HepG2 (cell line): ENCODE measurements at regions not wholly inside any gene's neighbourhood (a gene's known extent, or its start where the extent isn't known, plus 50 kb on each side); places are given as distances from the start of the nearest gene placed in this dataset.

ENCODE experiments used
- RFXANK ChIP-seq: IDR thresholded peaks from 2 replicates; pipeline ENCODE4 v1.6.1; 2016
- SAFB2 ChIP-seq: sonication (generic); formaldehyde crosslinking; IDR thresholded peaks from 2 replicates; pipeline ENCODE4 v1.5.1; 2020; ENCODE audit warnings: missing genetic modification reagents, low read depth, mild to moderate bottlenecking, borderline replicate concordance
- ZNF44 ChIP-seq: sonication (generic); formaldehyde crosslinking; IDR thresholded peaks from 2 replicates; pipeline ENCODE4 v1.5.1; 2020; ENCODE audit warnings: mild to moderate bottlenecking, missing genetic modification reagents
- TF ChIP-seq, protein P1 (sequence below): sonication (generic); formaldehyde crosslinking; IDR thresholded peaks from 2 replicates; pipeline ENCODE4 v1.4.0; 2020; ENCODE audit warnings: missing genetic modification reagents

- no peak for TF ChIP-seq SAFB2
- TF ChIP-seq, protein P1, sequence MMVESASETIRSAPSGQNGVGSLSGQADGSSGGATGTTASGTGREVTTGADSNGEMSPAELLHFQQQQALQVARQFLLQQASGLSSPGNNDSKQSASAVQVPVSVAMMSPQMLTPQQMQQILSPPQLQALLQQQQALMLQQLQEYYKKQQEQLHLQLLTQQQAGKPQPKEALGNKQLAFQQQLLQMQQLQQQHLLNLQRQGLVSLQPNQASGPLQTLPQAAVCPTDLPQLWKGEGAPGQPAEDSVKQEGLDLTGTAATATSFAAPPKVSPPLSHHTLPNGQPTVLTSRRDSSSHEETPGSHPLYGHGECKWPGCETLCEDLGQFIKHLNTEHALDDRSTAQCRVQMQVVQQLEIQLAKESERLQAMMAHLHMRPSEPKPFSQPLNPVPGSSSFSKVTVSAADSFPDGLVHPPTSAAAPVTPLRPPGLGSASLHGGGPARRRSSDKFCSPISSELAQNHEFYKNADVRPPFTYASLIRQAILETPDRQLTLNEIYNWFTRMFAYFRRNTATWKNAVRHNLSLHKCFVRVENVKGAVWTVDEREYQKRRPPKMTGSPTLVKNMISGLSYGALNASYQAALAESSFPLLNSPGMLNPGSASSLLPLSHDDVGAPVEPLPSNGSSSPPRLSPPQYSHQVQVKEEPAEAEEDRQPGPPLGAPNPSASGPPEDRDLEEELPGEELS (CRISPR knock-in tag), result no peak
- TF ChIP-seq RFXANK (CRISPR knock-in tag), result no peak
- TF ChIP-seq ZNF44 (CRISPR knock-in tag), result no peak
Measured at GRCh38 chr3:153090973-153091372, 71.1 kb upstream of the RAP2B start.
